Astrocyte of the cerebellum (primary cell): ENCODE measurements at regions not wholly inside any gene's neighbourhood (a gene's known extent, or its start where the extent isn't known, plus 50 kb on each side); places are given as distances from the start of the nearest gene placed in this dataset.

Experiments used
- DNase-seq: peaks from one replicate; pipeline ENCODE4 v3.0.0-alpha.2; 2011; ENCODE audit warnings: low read depth
- H3K4me3 ChIP-seq: 2 replicates; pipeline ENCODE4 v1.5.1; 2011; ENCODE audit warnings: mild to moderate bottlenecking, low read depth, low read length, moderate library complexity
- CTCF ChIP-seq: IDR thresholded peaks from 2 replicates; pipeline ENCODE4 v1.5.1; 2012; ENCODE audit warnings: low read length, low read depth, moderate library complexity, mild to moderate bottlenecking; ENCODE audit errors: missing control alignments
- in situ Hi-C: cut with HindIII; loops from 2 replicates; pipeline ENCODE4 v1.10.0; 2017; ENCODE audit warnings: low sequenced_read_pairs

GRCh38 chr3:181629711-181630110 is 82.0 kb upstream of the SOX2 start:
- no peak overlapping the region for H3K4me3 ChIP-seq
- in situ Hi-C loops, result no loop called here
- DNase-seq, result no peak
- no peak for TF ChIP-seq CTCF

GRCh38 chr3:181629029-181629428 is 82.7 kb upstream of the SOX2 start:
- no peak overlapping the region for H3K4me3 ChIP-seq
- DNase-seq, result no peak
- in situ Hi-C loops, result no loop called here
- no peak for TF ChIP-seq CTCF

- no peak overlapping the region for H3K4me3 ChIP-seq
- DNase-seq, result no peak
- in situ Hi-C loops, result no loop called here
- TF ChIP-seq CTCF, result no peak
Measured at GRCh38 chr3:181628384-181628783, 83.3 kb upstream of the SOX2 start.

- in situ Hi-C loops, result no loop called here
- no peak overlapping the region for H3K4me3 ChIP-seq
- TF ChIP-seq CTCF, result no peak
- DNase-seq, result no peak
Measured at GRCh38 chr3:181626036-181626435, 85.7 kb upstream of the SOX2 start.

- TF ChIP-seq CTCF, result no peak
- in situ Hi-C loops, result no loop called here
- DNase-seq, result peak; percentile 29
- H3K4me3 ChIP-seq, result no peak overlapping the region
Measured at GRCh38 chr3:181623924-181624694, 87.6 kb upstream of the SOX2 start.

GRCh38 chr3:181622365-181622764 is 89.4 kb upstream of the SOX2 start:
- no peak for DNase-seq
- H3K4me3 ChIP-seq, result no peak overlapping the region

More at GRCh38 chr3:181622365-181622764, 89.4 kb upstream of the SOX2 start:
- in situ Hi-C loops, result no loop called here
- no peak for TF ChIP-seq CTCF
